ENCODE measurements at regions not wholly inside any gene's neighbourhood (a gene's known extent, or its start where the extent isn't known, plus 50 kb on each side); places are given as distances from the start of the nearest gene placed in this dataset.
"Not testable (repeated sequence)": the region's sequence is repeated elsewhere in the genome, so short reads cannot be mapped to it uniquely, and the experiment has no call there.

DNA sequence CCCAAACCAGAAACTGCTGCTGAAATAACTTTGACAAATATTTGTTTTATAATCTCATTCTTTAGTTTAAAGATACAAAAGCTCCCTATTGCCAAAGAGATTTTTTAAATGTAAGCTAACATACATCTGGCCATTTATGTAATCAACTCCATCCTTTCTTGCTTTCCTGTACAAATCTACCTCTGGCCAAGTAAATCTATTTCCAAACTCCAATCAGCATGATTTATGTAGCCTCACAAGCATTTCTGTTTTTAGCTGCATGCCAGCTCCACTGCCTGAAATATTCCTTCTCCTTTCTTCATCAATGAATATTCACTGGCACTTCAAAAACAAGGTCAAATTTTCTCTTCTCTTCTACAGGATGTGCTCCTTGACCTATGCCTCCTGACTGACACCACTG, 80.0 kb downstream of the SHOX2 start:
- ATAC-seq = no peak

DNA sequence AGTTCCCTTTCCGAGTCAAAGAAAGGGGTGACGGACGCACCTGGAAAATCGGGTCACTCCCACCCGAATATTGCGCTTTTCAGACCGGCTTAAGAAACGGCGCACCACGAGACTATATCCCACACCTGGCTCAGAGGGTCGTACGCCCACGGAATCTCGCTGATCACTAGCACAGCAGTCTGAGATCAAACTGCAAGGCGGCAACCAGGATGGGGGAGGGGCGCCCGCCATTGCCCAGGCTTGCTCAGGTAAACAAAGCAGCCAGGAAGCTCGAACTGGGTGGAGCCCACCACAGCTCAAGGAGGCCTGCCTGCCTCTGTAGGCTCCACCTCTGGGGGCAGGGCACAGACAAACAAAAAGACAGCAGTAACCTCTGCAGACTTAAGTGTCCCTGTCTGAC, 86.3 kb downstream of the SHOX2 start:
- ATAC-seq = not testable (repeated sequence)

DNA sequence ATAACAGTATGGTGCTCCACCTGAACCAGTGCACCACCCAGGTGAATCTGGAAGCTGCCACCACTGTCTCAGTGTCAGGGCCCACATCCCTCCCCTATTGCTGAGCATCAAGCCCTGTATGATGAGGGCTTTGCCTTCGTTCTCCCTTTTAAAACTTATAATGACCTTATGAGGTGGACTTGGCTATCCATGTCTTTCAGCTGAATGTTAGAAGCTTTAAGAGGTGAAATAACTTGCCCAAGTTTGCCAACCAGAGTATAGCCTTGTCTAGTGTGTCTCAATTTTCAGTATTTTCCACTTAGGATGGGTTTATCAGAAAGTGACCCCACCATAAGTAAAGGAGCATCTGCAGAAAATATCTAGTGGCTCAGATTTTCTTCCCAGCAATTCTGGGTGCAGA, 87.8 kb downstream of the SHOX2 start:
- ATAC-seq = no peak

DNA sequence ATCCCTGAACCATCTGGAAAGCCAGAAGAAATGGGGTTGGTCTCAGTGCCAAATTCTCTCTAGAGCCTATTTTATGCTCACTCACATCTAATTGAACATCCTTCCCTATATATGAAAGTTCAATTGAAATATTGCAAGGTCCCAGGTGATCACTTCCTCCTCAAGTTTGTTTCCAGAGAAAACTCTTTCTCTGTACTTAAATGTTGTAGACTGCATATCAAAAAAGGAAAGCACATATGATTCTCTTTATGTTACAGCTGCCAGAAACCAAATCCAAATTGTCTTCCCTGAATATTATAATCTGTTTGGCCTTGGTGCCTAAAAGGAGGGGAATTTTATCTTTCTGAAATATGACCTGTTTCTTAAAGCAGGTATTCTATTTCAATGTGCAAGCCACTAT, 93.3 kb downstream of the SHOX2 start:
- ATAC-seq = no peak

DNA sequence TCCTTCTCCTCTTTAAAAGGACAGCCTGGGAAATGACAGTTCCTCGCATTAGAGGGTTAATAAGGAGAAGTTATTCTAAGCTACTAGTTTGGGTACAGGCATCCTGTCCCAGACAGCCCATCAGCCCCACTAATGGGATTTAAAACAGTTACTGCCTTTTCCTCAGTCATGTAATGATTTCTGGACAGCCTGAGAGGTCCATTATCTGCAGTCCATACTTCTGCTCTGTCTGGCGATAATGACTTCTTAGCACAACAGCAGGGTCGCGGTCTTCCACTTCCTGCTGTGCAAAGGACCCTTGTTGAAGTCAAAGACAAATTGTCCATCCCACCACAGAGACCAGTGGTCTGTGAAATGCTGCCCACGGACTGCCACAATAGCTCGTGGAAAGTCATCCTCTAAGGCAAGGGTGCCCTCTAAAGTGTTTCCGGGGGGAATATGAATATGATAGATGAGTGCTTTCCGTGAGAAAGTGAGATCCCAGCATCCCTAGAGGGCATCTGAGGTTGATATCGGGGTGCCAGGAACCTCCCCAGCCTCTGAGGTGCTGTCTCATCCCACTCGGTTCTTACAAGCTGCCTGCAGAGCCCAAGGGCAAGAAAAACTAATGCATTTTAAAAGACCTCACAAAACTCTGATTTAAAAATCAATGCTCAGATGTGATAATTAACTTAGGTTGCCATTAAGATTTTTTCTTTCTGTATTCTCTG, 100.7 kb downstream of the SHOX2 start:
- no peak for ATAC-seq

DNA sequence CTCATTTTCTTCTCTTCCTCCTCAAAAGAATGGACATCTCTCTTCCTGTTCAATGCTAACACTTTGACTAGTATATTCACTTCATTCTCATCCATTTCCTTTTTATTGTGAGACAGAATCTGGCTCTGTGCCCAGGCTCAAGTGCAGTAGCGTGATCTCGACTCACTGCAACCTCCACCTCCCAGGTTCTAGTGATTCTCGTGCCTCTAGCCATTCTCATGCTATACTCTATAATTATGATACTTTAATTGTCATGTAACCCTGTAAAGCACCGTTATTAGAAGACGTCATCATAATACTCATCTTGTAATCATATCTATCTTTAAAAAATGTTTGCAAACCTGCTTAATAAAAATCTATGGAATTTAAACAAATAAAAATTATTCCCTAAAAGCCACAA, 107.0 kb downstream of the SHOX2 start:
- no peak for ATAC-seq

DNA sequence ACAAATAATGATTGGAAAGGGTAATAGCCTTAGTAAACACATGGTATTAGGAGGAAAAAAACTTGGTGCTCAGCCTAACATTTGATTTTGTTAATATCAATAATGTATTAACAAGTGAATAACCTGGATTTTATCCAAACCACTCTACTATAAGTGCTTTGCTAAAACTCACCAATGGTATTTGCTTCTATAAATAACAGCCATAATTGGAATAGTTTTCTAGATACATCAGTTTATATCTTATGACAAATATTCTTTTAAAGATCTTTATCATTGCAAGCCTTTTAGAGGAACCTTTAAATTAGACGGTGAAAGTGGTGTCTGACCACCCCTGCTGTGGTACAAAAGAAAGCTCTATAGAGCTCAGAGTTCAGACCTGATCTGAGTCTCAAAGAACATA, 123.9 kb downstream of the SHOX2 start:
- ATAC-seq = no peak

DNA sequence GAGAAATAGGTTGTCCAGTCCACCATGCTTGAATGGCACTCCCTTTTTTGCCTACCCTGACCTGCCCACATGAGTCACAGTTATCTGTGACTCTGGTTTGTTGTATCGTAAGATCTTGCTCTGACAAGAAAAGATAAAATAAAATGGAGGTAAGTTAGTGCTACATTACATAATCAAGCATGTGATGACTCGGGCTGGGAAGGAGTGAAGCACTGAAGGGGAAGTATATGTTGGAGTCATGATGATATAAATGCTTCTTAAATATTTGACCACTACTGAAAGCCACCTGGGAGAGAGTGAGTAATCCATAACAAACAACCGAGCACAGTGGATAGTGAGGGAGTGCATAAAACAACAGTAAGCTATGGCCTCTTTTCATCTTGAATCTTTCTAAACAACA, 124.4 kb downstream of the SHOX2 start:
- no peak for ATAC-seq

DNA sequence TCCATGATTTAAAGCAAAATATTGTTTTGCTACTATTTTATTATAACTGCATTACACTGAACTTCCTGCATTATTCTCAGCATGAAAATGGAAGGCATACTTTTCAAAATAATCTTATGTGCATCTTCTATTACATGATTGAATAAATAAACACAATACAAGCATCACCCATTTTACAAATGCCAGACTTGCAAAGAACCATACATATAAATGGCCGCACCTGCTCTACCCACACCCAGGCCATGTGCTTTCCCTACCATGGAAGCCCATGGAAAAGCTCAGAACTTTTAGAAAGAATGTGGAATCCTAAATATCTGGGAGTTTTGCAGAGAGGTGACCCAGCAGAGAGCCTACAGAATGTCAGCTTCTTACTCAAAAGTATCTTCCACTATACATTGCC, 127.2 kb downstream of the SHOX2 start:
- ATAC-seq = no peak

DNA sequence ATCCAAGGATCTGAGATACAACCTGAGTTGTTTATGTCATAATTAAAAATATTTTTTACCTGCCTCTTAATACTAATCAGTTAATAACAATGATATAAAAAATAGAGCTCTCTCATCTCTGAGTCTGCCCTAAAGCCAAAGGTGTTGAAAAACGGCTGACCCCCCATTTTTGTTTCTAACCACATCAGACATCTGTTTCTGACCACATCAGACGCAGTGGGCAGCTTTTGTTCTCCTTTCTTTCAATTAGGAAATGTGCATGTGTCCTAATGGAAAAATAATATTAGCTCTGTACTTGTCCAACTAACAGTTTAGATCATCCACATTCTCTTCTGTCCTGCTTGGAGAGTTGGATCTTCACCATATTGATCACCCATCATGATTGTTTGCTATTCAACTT, 144.6 kb downstream of the SHOX2 start:
- ATAC-seq = no peak

DNA sequence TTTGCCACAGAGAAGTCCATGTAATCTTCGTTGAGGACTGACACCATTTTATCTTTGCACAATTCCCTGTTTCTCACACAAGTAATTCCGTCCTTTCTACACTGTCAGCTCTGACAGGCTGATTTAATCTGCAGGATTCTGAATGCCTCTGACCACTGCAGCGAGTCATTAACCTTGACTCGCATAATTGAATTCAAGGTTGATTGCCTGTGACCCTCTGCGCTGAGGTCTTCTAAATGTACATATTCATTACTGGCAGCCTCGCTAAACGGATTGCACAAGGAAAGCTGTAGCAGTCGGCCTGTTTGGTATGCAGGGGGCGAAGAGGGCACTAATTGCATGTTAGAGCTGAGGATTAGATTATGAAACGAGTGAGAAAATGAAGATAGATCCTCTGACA, 147.8 kb downstream of the SHOX2 start:
- no peak for ATAC-seq

DNA sequence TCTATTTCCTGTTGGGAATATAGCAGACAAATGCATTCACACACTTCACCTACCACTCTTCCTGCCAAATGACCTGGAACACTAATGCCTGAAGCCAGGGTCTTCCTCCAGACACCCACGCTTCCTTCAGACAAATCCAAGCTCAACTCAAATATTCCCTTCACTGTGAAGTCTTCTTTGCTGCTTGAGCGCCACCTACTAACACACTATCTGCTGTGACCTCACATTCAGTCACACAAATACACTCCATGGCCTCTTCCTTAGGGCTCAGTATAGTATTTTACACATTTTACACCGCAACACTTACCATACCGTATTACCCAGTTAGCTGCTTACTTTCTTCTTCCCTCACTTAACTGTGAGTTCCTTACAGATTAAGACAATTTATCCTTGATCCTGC, 149.4 kb downstream of the SHOX2 start:
- ATAC-seq = no peak

DNA sequence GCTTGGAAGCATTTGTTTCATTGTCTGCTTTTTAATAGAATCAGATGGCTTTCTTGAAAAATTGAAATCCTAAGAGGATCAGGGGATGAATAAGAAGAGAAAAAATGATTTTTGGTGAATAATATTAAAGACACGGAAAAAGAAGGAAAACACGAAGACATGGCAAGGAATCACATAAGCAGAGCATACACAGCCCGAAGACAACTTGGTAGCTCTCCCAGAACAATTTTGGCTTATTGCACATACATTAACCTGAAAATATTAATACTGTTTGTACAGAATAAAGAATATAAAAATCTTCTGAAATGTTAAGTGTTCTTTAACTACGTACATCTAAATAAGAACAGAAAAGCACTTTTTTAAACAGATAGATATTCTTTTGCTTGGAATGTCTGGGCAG, 150.0 kb downstream of the SHOX2 start:
- ATAC-seq = no peak

DNA sequence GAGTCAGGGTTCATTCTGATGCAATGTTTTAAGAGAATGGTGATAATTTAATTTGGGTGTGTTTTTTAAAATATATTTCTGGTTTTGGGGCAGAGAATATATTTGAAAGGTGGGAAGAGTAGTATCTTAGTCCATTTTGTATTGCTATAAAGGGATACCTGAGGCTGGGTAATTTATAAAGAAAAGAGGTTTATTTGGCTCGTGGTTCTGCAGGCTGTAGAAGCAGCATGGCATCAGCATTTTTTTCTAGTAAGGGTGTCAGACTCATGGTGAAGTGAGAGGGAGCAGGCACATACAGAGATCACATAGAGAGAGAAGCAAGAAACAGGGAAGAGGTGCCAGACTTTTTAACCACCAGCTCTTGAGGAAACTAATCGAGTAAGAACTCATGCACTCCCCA, 152.7 kb downstream of the SHOX2 start:
- no peak for ATAC-seq

DNA sequence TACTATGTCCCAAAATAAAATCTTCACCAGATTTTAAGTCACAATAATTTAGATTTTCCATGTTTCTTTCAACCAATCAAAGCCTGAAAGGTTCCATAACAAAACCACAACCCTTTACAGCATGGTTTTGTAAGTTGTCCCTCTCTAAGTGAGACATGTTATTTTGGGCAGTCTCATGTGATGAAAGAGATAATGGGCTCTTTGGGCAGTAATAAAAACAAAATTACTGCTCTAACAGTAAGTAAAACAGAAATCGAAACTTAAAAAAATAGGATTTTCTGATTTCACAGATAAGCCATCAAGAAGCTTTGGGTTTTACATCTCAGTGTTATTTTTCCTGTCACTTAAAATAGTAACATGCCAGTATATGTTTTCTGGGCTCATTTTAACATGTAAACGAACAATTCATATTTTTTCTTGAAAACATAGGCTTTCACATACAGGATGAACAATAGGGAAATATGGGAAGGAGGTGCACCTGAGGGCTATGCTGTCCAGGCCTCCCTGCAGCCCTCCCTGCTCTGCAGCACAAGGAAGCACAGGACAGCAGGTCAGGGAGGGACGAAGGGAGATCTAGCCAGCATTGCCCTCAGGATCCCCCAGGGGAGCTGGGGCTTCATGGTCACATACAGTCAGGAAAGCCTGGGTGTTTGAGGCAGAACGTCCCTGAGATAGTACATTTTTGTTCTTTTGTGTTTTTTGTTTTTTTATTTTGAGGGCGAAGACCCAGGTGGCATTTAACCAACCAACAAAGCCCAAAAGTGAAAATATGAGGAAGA, 157.4 kb downstream of the SHOX2 start:
- no peak for ATAC-seq

DNA sequence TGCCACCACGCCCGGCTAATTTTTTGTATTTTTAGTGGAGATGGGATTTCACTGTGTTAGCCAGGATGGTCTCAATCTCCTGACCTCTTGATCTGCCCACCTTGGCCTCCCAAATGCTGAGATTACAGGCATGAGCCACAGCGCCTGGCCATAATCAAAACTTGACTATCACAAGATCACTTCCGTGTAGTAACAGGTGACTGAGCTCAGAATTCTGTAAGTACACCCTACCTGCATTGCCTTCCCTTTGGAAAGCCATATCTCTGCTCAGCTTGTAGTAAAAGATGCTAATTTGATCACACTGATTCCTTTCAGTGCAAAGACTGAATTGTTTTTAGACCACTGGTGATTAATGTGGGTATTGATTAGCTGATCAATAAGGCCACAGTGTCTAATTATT, 167.1 kb downstream of the SHOX2 start:
- ATAC-seq = no peak

DNA sequence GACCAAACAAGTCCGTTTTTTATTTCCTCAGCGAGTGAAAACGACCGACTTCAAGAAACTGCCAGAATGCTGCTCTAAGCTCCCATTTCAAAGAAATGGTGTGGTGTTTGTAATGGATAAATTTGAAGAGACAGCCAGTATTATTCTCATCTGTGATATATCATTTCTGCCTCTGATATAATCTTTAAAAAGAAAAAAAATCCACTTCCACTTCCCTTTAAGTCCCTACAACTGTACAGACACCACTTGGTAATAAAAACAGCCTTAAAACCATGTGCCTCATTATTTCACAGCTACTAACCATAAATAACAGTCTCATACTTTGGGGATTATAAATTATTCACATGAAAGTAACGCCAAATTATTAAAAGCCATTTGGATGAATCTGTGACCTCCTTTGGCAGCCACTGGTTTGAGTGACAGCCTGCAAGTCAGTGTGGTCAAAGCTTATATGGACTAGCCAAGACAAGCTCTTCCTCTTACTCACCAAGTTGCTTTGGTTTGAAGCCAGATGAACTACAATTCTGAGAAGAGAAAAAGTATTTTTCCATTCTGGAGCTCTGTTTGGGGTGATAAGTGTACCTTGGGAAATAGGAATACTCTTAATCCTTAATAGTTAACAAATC, 168.0 kb downstream of the SHOX2 start:
- ATAC-seq = no peak

DNA sequence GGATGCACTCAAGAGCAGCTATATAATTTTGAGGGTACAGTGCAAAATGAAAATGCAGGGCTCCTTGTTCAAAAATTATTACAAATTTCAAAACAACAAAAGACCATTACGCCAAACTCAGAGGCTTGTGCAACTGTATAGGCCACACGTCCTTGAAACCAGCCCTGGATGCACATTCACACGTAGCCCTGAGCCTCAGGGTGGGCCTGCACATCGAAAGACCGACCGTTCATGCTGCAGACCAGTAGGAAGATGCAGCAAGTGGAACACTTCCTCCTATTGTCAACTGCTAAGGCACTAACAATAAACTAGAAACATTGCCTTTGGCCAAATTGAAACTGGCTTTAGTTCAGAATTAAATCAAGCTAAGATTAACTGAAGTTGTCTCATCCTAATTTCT, 174.7 kb downstream of the SHOX2 start:
- no peak for ATAC-seq

DNA sequence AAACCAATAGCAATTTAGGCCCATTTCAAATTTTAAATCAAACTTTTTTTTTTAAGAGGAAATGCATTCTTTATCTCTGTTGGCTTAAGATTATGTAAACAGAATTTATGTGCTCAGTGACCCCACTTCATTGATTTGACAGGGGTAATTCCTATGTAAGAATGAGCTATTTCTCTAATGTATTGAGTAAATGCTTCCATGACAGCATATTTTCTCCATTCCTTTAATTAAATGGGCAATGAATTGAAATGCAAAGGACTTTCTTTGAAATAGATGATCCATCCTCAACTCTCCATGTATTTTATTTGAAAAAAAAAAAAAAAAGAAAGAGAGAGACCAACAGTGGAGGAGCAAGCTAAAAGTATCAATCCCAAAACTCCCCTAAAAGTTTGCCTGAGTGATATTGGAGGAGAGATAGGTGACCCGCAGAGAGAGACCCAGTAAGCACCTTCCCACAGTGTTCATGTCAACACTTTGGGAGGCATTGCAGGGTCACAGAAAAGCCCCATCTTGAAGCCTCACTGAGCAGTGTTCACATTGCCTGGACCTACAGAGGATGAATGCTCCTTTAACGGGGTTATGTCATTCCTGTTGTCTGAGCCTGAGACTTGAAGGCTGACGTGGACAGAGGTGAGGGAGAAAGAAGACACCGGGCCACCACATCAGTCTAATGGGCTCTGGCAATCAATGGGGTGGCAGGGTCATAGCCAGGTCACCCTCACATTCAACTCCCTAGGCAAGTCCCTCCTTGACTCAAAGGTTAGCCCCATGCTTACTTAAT, 176.0 kb downstream of the SHOX2 start:
- ATAC-seq = no peak

DNA sequence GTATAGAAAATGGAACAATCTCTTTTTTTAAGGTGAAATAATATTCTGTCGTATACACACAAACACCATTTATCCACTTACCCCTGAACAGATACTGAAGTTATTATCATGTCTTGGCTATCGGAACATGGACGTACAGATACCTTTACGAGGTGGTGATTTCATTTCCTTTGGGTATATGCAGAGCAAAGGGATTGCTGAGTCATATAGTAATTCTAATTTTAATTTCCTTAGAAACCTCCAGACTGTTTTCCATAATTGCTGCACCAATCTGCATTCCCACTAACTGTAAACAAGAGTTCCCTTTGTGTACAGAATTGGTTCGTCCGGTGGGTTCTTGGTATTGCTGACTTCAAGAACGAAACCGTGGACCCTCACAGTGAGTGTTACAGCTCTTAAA, 179.4 kb downstream of the SHOX2 start:
- ATAC-seq = no peak

DNA sequence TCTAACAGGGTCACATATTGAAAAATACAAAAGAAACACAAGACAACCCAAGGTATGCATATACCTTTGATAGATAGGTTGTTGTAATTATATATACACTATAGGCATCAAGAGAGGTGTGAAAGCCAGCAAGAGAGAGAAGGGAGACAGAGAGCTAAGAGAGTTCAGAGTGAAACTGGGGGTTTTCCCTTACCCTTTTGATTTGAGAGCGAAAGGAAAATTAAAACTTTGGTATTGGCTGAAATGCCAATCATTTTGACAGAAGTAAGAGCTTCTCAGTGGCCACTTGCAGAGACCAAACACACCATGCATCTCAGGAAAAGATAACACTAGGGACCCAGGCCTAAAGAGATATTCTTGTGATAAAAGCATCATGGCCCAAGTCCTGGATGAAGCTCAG, 183.6 kb downstream of the SHOX2 start:
- ATAC-seq = no peak

DNA sequence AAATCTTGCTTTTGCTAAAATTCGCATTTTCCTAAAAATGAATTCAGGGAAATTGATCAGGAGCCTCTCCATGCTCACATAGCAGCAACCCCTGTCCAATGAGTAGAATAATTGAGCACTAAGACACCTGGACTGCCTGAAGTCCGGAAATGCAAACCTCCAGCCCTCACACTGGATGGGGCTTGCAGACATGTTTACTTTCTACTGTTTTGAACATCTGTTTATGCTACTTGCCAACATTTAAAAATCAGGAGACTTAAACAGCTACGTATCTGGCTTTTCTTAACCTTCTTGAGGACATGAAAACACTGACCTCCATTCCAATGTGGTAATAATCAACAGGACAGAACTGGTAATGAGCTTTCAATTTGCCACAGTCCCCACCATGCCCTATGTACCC, 184.4 kb downstream of the SHOX2 start:
- ATAC-seq = no peak

Data from activated CD4-positive, CD25-positive, alpha-beta regulatory T cell treated with anti-CD3 and anti-CD28 coated beads, Interleukin-2, amount 50 U/mL, for 24 hours (primary cell).